Mesodermal cell (in vitro differentiated cells): ENCODE measurements at regions not wholly inside any gene's neighbourhood (a gene's known extent, or its start where the extent isn't known, plus 50 kb on each side); places are given as distances from the start of the nearest gene placed in this dataset.

Experiments used
- H3K27ac ChIP-seq: 2 replicates; pipeline ENCODE4 v1.7.0; 2013; ENCODE audit warnings: mild to moderate bottlenecking, low read depth, low read length, moderate library complexity; ENCODE audit not compliant: severe bottlenecking
- H3K36me3 ChIP-seq: 2 replicates; pipeline ENCODE4 v1.7.1; 2013; ENCODE audit warnings: mild to moderate bottlenecking, low read length, moderate library complexity; ENCODE audit not compliant: control insufficient read depth, insufficient read depth
- H3K4me1 ChIP-seq: one replicate; pipeline ENCODE4 v1.7.1; 2013; ENCODE audit warnings: mild to moderate bottlenecking, low read length; ENCODE audit not compliant: insufficient read depth, control insufficient read depth, poor library complexity, severe bottlenecking
- H3K4me3 ChIP-seq: 2 replicates; pipeline ENCODE4 v1.7.0; 2013; ENCODE audit warnings: low read length, control low read depth, mild to moderate bottlenecking; ENCODE audit not compliant: insufficient read depth, poor library complexity, severe bottlenecking; ENCODE audit errors: extremely low read depth
- H3K9me3 ChIP-seq: 2 replicates; pipeline ENCODE4 v1.7.1; 2013; ENCODE audit warnings: mild to moderate bottlenecking, low read length, moderate library complexity; ENCODE audit not compliant: control insufficient read depth
- WGBS, 2 experiments: methylation state at CpG; one replicate each; pipeline ENCODE4 v1.1.5; 2013; ENCODE audit warnings: missing lambda C conversion rate in 2 of 2; ENCODE audit not compliant: insufficient coverage in 2 of 2; 5-methylcytosine and 5-hydroxymethylcytosine counted together

GRCh38 chr16:52631711-52632110 lies 84.8 kb upstream of the TOX3 start:
- no peaks in the 10 kb centered on the region for H3K4me1 ChIP-seq
- H3K4me3 ChIP-seq, result no peak overlapping the region
- H3K27ac ChIP-seq, result no peak overlapping the region
- whole genome bisulfite sequencing, 2 experiments, result 80% methylated on average over 1 of the region's 2 CpGs; no CpG with 5 or more reads in 1 of the 2 experiments
- H3K36me3 ChIP-seq, result no peaks in the 10 kb centered on the region
- peaks cover 4% of the 10 kb centered on the region for H3K9me3 ChIP-seq

GRCh38 chr16:52630711-52631110 lies 83.8 kb upstream of the TOX3 start:
- Histone ChIP-seq H3K9me3 (no peaks in the 10 kb centered on the region), H3K36me3 (no peaks in the 10 kb centered on the region), H3K27ac (no peak overlapping the region), H3K4me1 (no peaks in the 10 kb centered on the region), H3K4me3 (no peak overlapping the region)
- WGBS, 2 experiments, result 100% methylated on average over 1 of the region's 2 CpGs; no CpG with 5 or more reads in 1 of the 2 experiments

GRCh38 chr16:52629296-52629695 lies 82.4 kb upstream of the TOX3 start:
- Histone ChIP-seq H3K4me1 (no peaks in the 10 kb centered on the region), H3K9me3 (no peaks in the 10 kb centered on the region), H3K27ac (no peak overlapping the region), H3K4me3 (no peak overlapping the region), H3K36me3 (no peaks in the 10 kb centered on the region)
- 33 to 92% methylated on average over 1 to 2 of the region's 4 CpGs for WGBS, 2 experiments

GRCh38 chr16:52624891-52625290 lies 77.9 kb upstream of the TOX3 start:
- 83 to 100% methylated on average over 1 to 2 of the region's 2 CpGs for WGBS, 2 experiments
- no peaks in the 10 kb centered on the region for H3K36me3 ChIP-seq

GRCh38 chr16:52621651-52622050 lies 74.7 kb upstream of the TOX3 start:
- Histone ChIP-seq H3K27ac (no peak overlapping the region), H3K9me3 (no peaks in the 10 kb centered on the region), H3K36me3 (no peaks in the 10 kb centered on the region), H3K4me3 (no peak overlapping the region), H3K4me1 (no peaks in the 10 kb centered on the region)
- WGBS, 2 experiments, result 87 to 96% methylated on average over 5 of the region's 5 CpGs

More at GRCh38 chr16:52624891-52625290, 77.9 kb upstream of the TOX3 start:
- Histone ChIP-seq H3K4me3 (no peak overlapping the region), H3K4me1 (no peaks in the 10 kb centered on the region), H3K9me3 (no peaks in the 10 kb centered on the region), H3K27ac (no peak overlapping the region)

GRCh38 chr16:52618753-52619497 lies 72.0 kb upstream of the TOX3 start:
- no peaks in the 10 kb centered on the region for H3K9me3 ChIP-seq
- H3K4me3 ChIP-seq, result no peak overlapping the region
- H3K27ac ChIP-seq, result no peak overlapping the region
- no peaks in the 10 kb centered on the region for H3K36me3 ChIP-seq
- WGBS, 2 experiments, result 60% methylated on average over 2 of the region's 3 CpGs; no CpG with 5 or more reads in 1 of the 2 experiments
- no peaks in the 10 kb centered on the region for H3K4me1 ChIP-seq

GRCh38 chr16:52617591-52617990 lies 70.6 kb upstream of the TOX3 start:
- Histone ChIP-seq H3K27ac (no peak overlapping the region), H3K4me1 (no peaks in the 10 kb centered on the region), H3K4me3 (no peak overlapping the region), H3K36me3 (no peaks in the 10 kb centered on the region), H3K9me3 (no peaks in the 10 kb centered on the region)
- 60% methylated on average over 3 of the region's 3 CpGs for WGBS, 2 experiments

- H3K4me3 ChIP-seq, result no peak overlapping the region
- no peaks in the 10 kb centered on the region for H3K36me3 ChIP-seq
- no peaks in the 10 kb centered on the region for H3K9me3 ChIP-seq
- WGBS, 2 experiments, result 86 to 88% methylated on average over 1 to 2 of the region's 2 CpGs
- no peaks in the 10 kb centered on the region for H3K4me1 ChIP-seq
- no peak overlapping the region for H3K27ac ChIP-seq
Observed at GRCh38 chr16:52613508-52613907, 66.6 kb upstream of the TOX3 start.

- Histone ChIP-seq H3K4me1 (no peaks in the 10 kb centered on the region), H3K9me3 (no peaks in the 10 kb centered on the region), H3K27ac (no peak overlapping the region), H3K4me3 (no peak overlapping the region), H3K36me3 (no peaks in the 10 kb centered on the region)
- WGBS, 2 experiments, result 85 to 88% methylated on average over 4 to 7 of the region's 9 CpGs
Observed at GRCh38 chr16:52611817-52612673, 65.1 kb upstream of the TOX3 start.

GRCh38 chr16:52603015-52603414 lies 56.1 kb upstream of the TOX3 start:
- no peaks in the 10 kb centered on the region for H3K9me3 ChIP-seq
- no peaks in the 10 kb centered on the region for H3K4me1 ChIP-seq
- WGBS, 2 experiments, result 80% methylated on average over 1 of the region's 1 CpG; no CpG with 5 or more reads in 1 of the 2 experiments
- no peak overlapping the region for H3K4me3 ChIP-seq
- H3K27ac ChIP-seq, result no peak overlapping the region
- H3K36me3 ChIP-seq, result no peaks in the 10 kb centered on the region
